OCI-LY1 (cell line): ENCODE measurements at regions not wholly inside any gene's neighbourhood (a gene's known extent, or its start where the extent isn't known, plus 50 kb on each side); places are given as distances from the start of the nearest gene placed in this dataset.

Source experiments
- H2AFZ ChIP-seq: fragments of 200-600 bp; sonication (generic), shearing (Covaris generic); 2 replicates; pipeline ENCODE4 v1.6.0; 2014; ENCODE audit warnings: antibody characterized with exemption, mild to moderate bottlenecking, low read length
- H3F3A ChIP-seq: fragments of 200-600 bp; sonication (generic), shearing (Covaris generic); 2 replicates; pipeline ENCODE4 v1.6.0; 2014; ENCODE audit warnings: mild to moderate bottlenecking, antibody characterized with exemption, low read length, moderate library complexity; ENCODE audit not compliant: insufficient read depth
- H3K27ac ChIP-seq: fragments of 200-600 bp; sonication (generic); 2 replicates; pipeline ENCODE4 v1.5.1; 2014; ENCODE audit warnings: low read length, mixed run types, mild to moderate bottlenecking, low read depth; ENCODE audit not compliant: poor library complexity, severe bottlenecking
- H3K27me3 ChIP-seq: fragments of 200-600 bp; sonication (generic); 2 replicates; pipeline ENCODE4 v1.6.0; 2014; ENCODE audit warnings: antibody characterized with exemption, mild to moderate bottlenecking, low read length, moderate library complexity; ENCODE audit not compliant: insufficient read depth
- H3K36me3 ChIP-seq: fragments of 200-600 bp; sonication (generic); 2 replicates; pipeline ENCODE4 v1.6.1; 2014; ENCODE audit warnings: mild to moderate bottlenecking, antibody characterized with exemption, low read length, moderate library complexity, mixed read lengths; ENCODE audit not compliant: insufficient read depth
- H3K4me1 ChIP-seq: fragments of 200-600 bp; sonication (generic); 2 replicates; pipeline ENCODE4 v1.5.1; 2014; ENCODE audit warnings: mild to moderate bottlenecking, low read length, moderate library complexity; ENCODE audit not compliant: insufficient read depth, severe bottlenecking
- H3K4me2 ChIP-seq: fragments of 200-600 bp; sonication (generic), shearing (Covaris generic); 2 replicates; pipeline ENCODE4 v1.6.1; 2014; ENCODE audit warnings: low read length
- H3K4me3 ChIP-seq: fragments of 200-600 bp; sonication (generic); 2 replicates; pipeline ENCODE4 v1.5.1; 2014; ENCODE audit warnings: low read length, low read depth, mild to moderate bottlenecking, mixed read lengths; ENCODE audit not compliant: poor library complexity, severe bottlenecking
- H3K79me2 ChIP-seq: fragments of 200-600 bp; shearing (Covaris generic); 2 replicates; pipeline ENCODE4 v1.6.1; 2016; ENCODE audit warnings: mixed run types, low read length, mixed read lengths; ENCODE audit not compliant: insufficient read depth
- H3K9ac ChIP-seq: fragments of 200-600 bp; sonication (generic), shearing (Covaris generic); 2 replicates; pipeline ENCODE4 v1.6.1; 2014; ENCODE audit warnings: mild to moderate bottlenecking, low read length, mixed read lengths
- H3K9me2 ChIP-seq: fragments of 200-600 bp; sonication (generic), shearing (Covaris generic); 2 replicates; pipeline ENCODE4 v1.6.1; 2014; ENCODE audit warnings: low read depth, mild to moderate bottlenecking, low read length, mixed read lengths
- H3K9me3 ChIP-seq: fragments of 200-600 bp; shearing (Covaris generic); 2 replicates; pipeline ENCODE4 v1.6.1; 2014; ENCODE audit warnings: low read length, mixed read lengths
- H4K20me1 ChIP-seq: fragments of 200-600 bp; sonication (generic), shearing (Covaris generic); 2 replicates; pipeline ENCODE4 v1.6.0; 2016; ENCODE audit warnings: mild to moderate bottlenecking, low read length; ENCODE audit not compliant: insufficient read depth
- CTCF ChIP-seq: fragments of 200-600 bp; sonication (generic), shearing (Covaris generic); IDR thresholded peaks from 2 replicates; pipeline ENCODE4 v1.5.1; 2017; ENCODE audit warnings: mild to moderate bottlenecking, antibody characterized with exemption, low read length, moderate library complexity, mixed read lengths
- EZH2 ChIP-seq: fragments of 200-600 bp; sonication (generic), shearing (Covaris generic); IDR thresholded peaks from 2 replicates; pipeline ENCODE4 v1.8.0; 2017; ENCODE audit warnings: borderline replicate concordance, mixed run types, mild to moderate bottlenecking, antibody characterized with exemption, low read length, moderate library complexity, mixed read lengths

- no peak for TF ChIP-seq CTCF
- no peak for TF ChIP-seq EZH2
- Histone ChIP-seq H3K27me3 (no peaks in the 10 kb centered on the region), H3K4me3 (no peak overlapping the region), H3K9me2 (no peaks in the 10 kb centered on the region), H3K9ac (no peak overlapping the region), H2AFZ (no peak overlapping the region), H3K27ac (no peak overlapping the region), H3K4me2 (no peak overlapping the region), H3K4me1 (no peaks in the 10 kb centered on the region), H3F3A (no peaks in the 10 kb centered on the region), H3K9me3 (no peaks in the 10 kb centered on the region), H3K79me2 (no peaks in the 10 kb centered on the region), H4K20me1 (no peaks in the 10 kb centered on the region), H3K36me3 (no peaks in the 10 kb centered on the region)
Measured at GRCh38 chr14:54173802-54174201, 217.2 kb upstream of the BMP4 start.

- Histone ChIP-seq H3K27ac (no peak overlapping the region), H3F3A (no peaks in the 10 kb centered on the region), H3K9me3 (no peaks in the 10 kb centered on the region), H2AFZ (no peak overlapping the region), H3K9ac (no peak overlapping the region), H3K79me2 (no peaks in the 10 kb centered on the region), H3K4me2 (no peak overlapping the region), H3K27me3 (no peaks in the 10 kb centered on the region), H4K20me1 (no peaks in the 10 kb centered on the region), H3K36me3 (no peaks in the 10 kb centered on the region), H3K4me3 (no peak overlapping the region), H3K4me1 (no peaks in the 10 kb centered on the region), H3K9me2 (no peaks in the 10 kb centered on the region)
- TF ChIP-seq EZH2, result no peak
- no peak for TF ChIP-seq CTCF
Measured at GRCh38 chr14:54174457-54174856, 217.8 kb upstream of the BMP4 start.

- Histone ChIP-seq H3K4me3 (no peak overlapping the region), H2AFZ (no peak overlapping the region), H3K9me2 (no peaks in the 10 kb centered on the region), H3K36me3 (no peaks in the 10 kb centered on the region), H3K9me3 (no peaks in the 10 kb centered on the region), H3K27ac (no peak overlapping the region), H3K27me3 (no peaks in the 10 kb centered on the region), H3K4me2 (no peak overlapping the region), H4K20me1 (no peaks in the 10 kb centered on the region), H3K9ac (no peak overlapping the region), H3K79me2 (no peaks in the 10 kb centered on the region), H3F3A (no peaks in the 10 kb centered on the region), H3K4me1 (no peaks in the 10 kb centered on the region)
- TF ChIP-seq EZH2 (no peak), CTCF (peak; percentile 78)
Measured at GRCh38 chr14:54175298-54175942, 218.8 kb upstream of the BMP4 start.
